ENCODE measurements at regions not wholly inside any gene's neighbourhood (a gene's known extent, or its start where the extent isn't known, plus 50 kb on each side); places are given as distances from the start of the nearest gene placed in this dataset.
"Not testable (repeated sequence)": the region's sequence is repeated elsewhere in the genome, so short reads cannot be mapped to it uniquely, and the experiment has no call there.

DNA sequence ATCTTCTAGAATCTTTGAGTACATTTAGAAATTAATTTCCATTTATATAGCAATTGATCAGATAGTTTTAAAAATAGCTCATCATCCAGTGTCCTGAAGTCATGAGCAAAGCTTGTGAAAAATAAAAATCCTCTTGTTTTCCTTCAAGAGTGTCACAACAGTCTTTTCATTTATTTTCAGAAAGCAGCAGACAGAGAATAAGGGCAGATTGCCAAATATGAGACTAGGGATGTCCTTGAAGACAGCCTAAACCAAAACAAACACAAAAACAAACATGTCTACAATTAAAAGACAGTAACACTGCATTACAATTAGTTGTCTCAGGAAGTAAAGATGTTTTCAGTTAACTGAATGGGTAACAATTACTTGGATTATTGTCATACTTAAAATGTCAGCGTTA lies 682.8 kb downstream of the TFAP2A start:
- Mint-ChIP-seq H3K27ac (no peak overlapping the region), H3K36me3 (no peaks in the 10 kb centered on the region), H3K9me3 (peaks cover 5% of the 10 kb centered on the region), H3K4me1 (no peaks in the 10 kb centered on the region), H3K27me3 (no peaks in the 10 kb centered on the region), H3K4me3 (no peak overlapping the region)
- DNase-seq: no peak
- POLR2A ChIA-PET: no interaction called here
- ATAC-seq (ENCODE audit: low read depth): no peak

DNA sequence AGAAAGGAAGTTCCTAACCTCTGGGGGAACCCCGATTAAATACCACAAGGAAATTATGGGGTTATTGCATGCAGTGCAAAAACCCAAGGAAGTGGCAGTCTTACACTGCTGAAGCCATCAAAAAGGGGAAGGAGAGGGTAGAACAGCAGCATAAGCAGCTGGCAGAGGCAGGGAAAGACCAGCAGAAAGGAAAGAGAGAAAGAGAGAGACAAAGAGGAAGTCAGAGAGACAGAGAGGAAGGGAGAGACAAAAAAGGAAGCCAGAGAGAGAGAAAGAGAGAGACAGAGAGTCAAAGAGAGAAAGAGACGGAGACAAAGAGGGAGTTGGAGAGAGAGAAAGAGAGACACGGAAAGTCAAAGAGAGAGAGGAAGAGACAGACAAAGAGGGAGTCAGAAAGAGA lies 689.1 kb downstream of the TFAP2A start:
- DNase-seq; H3K27me3 Mint-ChIP-seq; H3K27ac Mint-ChIP-seq; H3K9me3 Mint-ChIP-seq; H3K4me1 Mint-ChIP-seq; ATAC-seq (ENCODE audit: low read depth); POLR2A ChIA-PET; H3K4me3 Mint-ChIP-seq; H3K36me3 Mint-ChIP-seq: not testable (repeated sequence)

DNA sequence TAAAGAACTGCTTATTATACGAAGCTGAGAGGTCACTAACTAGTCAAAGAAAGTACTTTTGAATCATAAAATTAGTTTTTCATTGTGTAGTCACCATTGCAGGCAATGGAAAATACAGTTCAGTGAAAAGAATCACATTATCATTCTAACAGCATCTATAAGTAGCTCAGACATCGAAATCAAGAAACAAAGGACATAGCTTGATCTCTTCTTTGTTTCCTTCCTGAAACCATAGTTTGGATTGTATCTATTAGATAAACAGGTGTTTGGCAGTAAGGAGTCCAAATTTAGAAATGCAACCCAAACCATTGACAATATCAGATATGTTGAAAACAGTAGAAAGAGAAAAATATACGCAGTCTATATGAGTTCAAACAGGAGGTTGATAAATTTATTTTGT lies 697.3 kb downstream of the TFAP2A start:
- POLR2A ChIA-PET: no interaction called here
- no peaks in the 10 kb centered on the region for H3K4me1 Mint-ChIP-seq
- no peak overlapping the region for H3K27ac Mint-ChIP-seq
- ATAC-seq (ENCODE audit: low read depth) (no peak), DNase-seq (no peak)
- H3K27me3 Mint-ChIP-seq: no peaks in the 10 kb centered on the region
- H3K9me3 Mint-ChIP-seq: no peaks in the 10 kb centered on the region
- no peak overlapping the region for H3K4me3 Mint-ChIP-seq
- no peaks in the 10 kb centered on the region for H3K36me3 Mint-ChIP-seq

DNA sequence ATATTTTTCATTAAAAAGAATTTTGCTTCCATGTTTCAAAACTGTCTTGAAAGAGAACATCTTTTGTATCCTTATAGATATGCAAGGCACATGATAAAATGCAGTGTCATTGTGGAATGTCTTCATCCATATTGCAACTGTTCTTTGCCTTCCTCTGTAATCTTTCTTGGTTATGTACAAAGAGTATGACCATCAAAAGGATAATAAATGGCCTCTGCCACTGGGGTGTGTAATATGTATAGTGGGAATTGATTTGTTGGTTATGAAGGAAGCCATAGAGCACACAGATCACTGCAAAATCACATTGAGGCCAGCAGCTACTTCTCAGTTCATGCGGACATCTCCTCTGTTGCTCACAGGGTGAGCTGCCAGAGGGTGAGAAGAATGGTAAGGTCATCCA lies 703.5 kb downstream of the TFAP2A start:
- H3K27ac Mint-ChIP-seq: no peak overlapping the region
- ATAC-seq (ENCODE audit: low read depth): no peak
- no peaks in the 10 kb centered on the region for H3K4me1 Mint-ChIP-seq
- no peaks in the 10 kb centered on the region for H3K9me3 Mint-ChIP-seq
- no peaks in the 10 kb centered on the region for H3K27me3 Mint-ChIP-seq
- H3K36me3 Mint-ChIP-seq: no peaks in the 10 kb centered on the region
- H3K4me3 Mint-ChIP-seq: no peak overlapping the region
- POLR2A ChIA-PET: no interaction called here
- DNase-seq: no peak

DNA sequence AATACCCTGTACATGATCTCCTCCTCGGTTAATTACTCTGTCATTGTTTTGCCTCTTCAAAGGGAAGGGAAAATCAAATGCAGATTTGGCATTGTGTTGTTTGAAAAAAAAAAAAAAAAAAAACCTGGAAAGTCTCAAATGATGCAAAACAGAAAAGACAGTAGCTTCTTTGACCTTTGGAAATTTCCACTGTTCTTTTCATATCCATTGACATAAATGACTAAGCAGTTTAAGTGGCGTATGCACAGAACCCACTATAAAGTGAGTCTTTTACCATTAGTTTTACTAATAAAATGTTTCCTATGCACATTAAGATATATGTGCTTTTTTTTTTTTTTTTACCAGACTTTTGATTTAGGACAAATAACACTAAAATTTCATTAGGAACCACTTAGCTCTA lies 704.3 kb downstream of the TFAP2A start:
- Mint-ChIP-seq H3K27ac (no peak overlapping the region), H3K36me3 (no peaks in the 10 kb centered on the region), H3K4me1 (no peaks in the 10 kb centered on the region), H3K9me3 (no peaks in the 10 kb centered on the region), H3K27me3 (no peaks in the 10 kb centered on the region), H3K4me3 (no peak overlapping the region)
- POLR2A ChIA-PET: no interaction called here
- ATAC-seq (ENCODE audit: low read depth): no peak
- no peak for DNase-seq

DNA sequence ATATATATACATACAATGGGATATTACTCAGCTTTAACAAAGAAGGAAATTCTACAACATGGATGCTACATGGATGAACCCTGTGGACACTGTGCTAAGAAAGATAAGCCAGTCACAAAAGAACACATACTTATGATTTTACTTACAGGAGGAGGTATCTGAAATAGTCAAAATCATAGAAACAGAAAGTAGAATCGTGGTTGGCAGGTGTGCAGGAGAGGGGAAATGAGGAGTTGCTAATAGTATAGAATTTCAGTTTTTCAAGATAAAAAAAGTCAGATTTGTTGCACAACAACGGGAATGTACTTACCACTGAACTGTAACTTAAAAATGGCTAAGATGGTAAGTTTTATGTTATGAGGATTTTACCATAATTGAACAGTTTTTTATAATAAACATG lies 706.3 kb downstream of the TFAP2A start:
- no peak for ATAC-seq (ENCODE audit: low read depth)
- H3K27me3 Mint-ChIP-seq: no peaks in the 10 kb centered on the region
- no peaks in the 10 kb centered on the region for H3K4me1 Mint-ChIP-seq
- H3K9me3 Mint-ChIP-seq: no peaks in the 10 kb centered on the region
- no peak for DNase-seq
- H3K4me3 Mint-ChIP-seq: no peak overlapping the region
- POLR2A ChIA-PET: no interaction called here
- H3K36me3 Mint-ChIP-seq: no peaks in the 10 kb centered on the region
- H3K27ac Mint-ChIP-seq: no peak overlapping the region

DNA sequence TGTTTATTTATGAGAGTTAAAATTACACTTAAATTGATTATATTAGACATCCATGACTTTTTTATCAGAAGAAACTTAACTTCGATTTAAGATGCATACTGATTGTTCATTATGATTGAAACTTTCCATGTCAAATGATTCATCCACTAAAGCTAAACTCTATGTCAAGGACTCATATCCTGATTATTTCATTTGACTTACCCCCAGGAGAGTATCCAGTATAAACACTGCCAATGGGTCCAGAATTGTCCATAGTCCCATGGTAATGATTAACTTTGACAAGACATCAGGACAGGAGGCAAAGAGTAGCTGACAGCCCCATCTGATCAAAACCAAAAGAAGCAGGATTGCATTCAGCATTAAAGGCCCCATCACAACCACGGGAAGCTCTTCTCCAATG lies 709.9 kb downstream of the TFAP2A start:
- no peak for DNase-seq
- Mint-ChIP-seq H3K27ac (no peak overlapping the region), H3K4me1 (no peaks in the 10 kb centered on the region), H3K9me3 (peaks cover 2% of the 10 kb centered on the region), H3K36me3 (no peaks in the 10 kb centered on the region), H3K4me3 (no peak overlapping the region), H3K27me3 (no peaks in the 10 kb centered on the region)
- POLR2A ChIA-PET: no interaction called here
- no peak for ATAC-seq (ENCODE audit: low read depth)

DNA sequence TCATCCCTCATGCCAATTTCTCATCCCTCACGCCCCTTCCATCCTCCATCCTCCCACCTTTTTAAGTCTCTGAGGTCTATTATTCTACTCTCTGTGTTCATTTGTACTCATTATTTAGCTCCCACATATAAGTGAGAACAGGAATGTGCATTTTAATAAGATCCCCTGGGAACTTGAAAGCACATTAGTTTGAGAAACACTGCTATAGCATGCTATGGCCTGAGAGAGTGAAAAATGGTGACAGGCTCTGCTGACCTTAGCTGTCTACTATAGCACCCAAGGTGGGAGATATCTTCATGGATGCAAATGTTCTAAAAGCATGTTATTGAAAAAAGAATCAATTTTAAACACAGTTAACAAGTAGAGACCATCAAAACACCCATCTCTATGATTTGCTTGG lies 712.0 kb downstream of the TFAP2A start:
- Mint-ChIP-seq H3K36me3 (no peaks in the 10 kb centered on the region), H3K27ac (no peak overlapping the region), H3K4me3 (no peak overlapping the region), H3K4me1 (no peaks in the 10 kb centered on the region), H3K27me3 (no peaks in the 10 kb centered on the region), H3K9me3 (peaks cover 2% of the 10 kb centered on the region)
- DNase-seq: no peak
- POLR2A ChIA-PET: no interaction called here
- no peak for ATAC-seq (ENCODE audit: low read depth)

DNA sequence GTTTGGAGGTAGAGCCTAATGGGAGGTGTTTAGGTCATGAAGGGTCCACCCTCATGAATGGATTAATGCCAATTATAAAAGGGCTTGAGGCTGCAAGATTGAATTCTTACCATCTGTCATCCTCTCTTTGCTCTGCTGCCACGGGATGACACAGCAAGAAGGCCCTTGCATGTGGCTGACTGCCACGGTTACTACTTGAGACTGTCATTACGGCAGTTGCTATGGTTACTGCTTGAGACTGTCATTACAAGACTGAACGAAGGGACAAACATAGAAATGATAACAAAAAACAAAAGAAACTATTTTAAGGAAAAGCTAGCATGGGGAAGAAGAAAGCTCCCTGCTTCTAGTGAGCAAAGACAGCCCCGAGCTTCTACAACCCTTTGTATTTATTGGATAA lies 715.0 kb downstream of the TFAP2A start:
- POLR2A ChIA-PET: no interaction called here
- H3K27ac Mint-ChIP-seq: no peak overlapping the region
- no peak overlapping the region for H3K4me3 Mint-ChIP-seq
- DNase-seq (no peak), ATAC-seq (ENCODE audit: low read depth) (no peak)
- H3K27me3 Mint-ChIP-seq: no peaks in the 10 kb centered on the region
- no peaks in the 10 kb centered on the region for H3K36me3 Mint-ChIP-seq
- peaks cover 2% of the 10 kb centered on the region for H3K9me3 Mint-ChIP-seq
- H3K4me1 Mint-ChIP-seq: no peaks in the 10 kb centered on the region

DNA sequence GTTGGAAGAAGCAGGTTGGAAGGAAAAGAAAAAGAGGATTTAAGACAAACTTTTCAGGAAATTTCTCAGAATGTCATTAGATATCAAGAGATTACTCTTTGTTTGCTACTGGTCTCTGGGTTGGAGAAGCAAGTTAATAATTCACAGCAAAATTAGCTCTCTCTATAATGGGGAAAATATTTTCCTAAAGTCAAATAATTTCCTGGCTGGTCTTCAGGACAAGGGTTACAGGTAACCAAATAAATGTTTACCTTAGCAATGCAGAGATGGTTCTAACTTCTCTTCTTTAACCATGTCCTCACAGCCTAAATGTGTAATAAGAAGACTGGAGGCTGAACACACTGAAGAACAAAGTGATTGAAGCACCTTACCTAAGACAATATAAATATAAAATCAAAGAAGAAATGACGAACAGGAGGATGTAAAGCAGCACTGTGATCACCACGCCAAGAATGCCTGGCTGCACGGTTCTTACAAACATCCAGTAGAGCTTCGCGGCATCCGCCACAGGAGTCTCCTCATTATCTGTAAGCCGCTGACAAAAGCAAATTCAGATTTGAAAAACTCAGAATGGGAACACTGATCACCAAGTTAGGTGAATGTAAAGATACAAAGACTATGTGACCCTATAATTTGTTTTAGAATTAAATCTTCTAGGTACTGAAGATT lies 717.5 kb downstream of the TFAP2A start:
- DNase-seq (no peak), ATAC-seq (ENCODE audit: low read depth) (no peak)
- H3K4me1 Mint-ChIP-seq: no peaks in the 10 kb centered on the region
- POLR2A ChIA-PET: no interaction called here
- H3K27ac Mint-ChIP-seq: no peak overlapping the region
- no peaks in the 10 kb centered on the region for H3K27me3 Mint-ChIP-seq
- no peaks in the 10 kb centered on the region for H3K36me3 Mint-ChIP-seq
- no peak overlapping the region for H3K4me3 Mint-ChIP-seq
- no peaks in the 10 kb centered on the region for H3K9me3 Mint-ChIP-seq

DNA sequence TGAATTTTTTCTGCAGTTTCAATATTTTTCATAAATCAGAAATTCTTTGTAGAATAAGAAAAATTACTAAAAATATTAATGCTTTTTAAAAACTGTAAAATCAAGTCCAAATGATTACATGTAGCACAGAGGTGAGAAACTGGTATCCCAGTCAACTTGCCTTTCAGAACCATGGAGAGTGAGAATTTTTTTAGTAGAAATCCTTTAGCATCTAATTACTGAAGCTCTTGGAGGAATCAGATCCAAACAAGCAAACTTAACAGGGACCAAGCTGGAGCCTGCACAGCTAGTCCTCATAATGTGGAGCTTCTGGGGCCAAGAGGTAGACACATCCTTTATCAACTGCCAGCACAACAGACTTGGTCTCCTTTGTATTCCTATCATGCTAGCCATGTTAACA lies 724.5 kb downstream of the TFAP2A start:
- Mint-ChIP-seq H3K4me3 (no peak overlapping the region), H3K4me1 (no peaks in the 10 kb centered on the region), H3K27ac (no peak overlapping the region), H3K27me3 (no peaks in the 10 kb centered on the region), H3K36me3 (no peaks in the 10 kb centered on the region), H3K9me3 (no peaks in the 10 kb centered on the region)
- no peak for DNase-seq
- POLR2A ChIA-PET: no interaction called here
- no peak for ATAC-seq (ENCODE audit: low read depth)

DNA sequence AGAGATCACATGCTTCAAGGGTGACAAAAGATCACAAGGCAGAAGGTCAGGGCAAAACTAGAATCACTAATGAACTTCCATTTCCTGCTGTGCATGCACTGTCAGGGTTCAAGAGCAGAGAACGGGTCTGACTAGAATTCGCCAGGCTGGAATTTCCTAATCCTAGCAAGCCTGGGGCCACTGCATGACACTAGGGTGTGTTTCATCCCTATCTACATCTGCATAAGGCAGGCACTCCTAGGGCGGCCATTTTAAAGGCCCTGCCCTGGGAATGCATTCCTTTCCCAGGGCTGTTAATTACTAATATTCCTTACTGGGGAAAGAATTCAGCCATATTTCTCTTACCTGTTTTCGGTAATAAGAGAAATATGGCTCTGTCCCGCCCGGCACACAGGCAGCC lies 734.1 kb downstream of the TFAP2A start:
- H3K27me3 Mint-ChIP-seq; H3K36me3 Mint-ChIP-seq; H3K9me3 Mint-ChIP-seq; H3K27ac Mint-ChIP-seq; ATAC-seq (ENCODE audit: low read depth); H3K4me3 Mint-ChIP-seq; H3K4me1 Mint-ChIP-seq; POLR2A ChIA-PET; DNase-seq: not testable (repeated sequence)

DNA sequence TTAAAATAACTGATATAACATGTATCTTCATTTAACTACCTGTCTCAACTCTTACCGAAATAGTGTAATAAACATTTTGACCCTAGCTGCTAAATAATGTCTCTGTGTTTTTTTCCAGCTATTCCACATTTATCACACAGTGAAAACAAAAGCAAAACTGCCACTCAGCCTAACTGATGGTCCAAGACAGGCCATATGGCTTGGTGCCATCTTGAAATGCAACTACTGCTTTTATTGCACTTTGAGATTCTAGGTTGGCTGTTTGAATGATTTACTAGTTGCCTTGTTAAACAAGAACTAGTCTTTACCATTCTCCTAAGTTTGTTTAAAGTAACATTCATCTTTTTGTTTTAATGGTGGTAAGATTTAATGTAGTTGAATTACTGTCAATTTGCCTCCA lies 739.8 kb downstream of the TFAP2A start:
- Mint-ChIP-seq H3K4me3 (no peak overlapping the region), H3K27ac (no peak overlapping the region)
- ATAC-seq (ENCODE audit: low read depth): no peak

DNA sequence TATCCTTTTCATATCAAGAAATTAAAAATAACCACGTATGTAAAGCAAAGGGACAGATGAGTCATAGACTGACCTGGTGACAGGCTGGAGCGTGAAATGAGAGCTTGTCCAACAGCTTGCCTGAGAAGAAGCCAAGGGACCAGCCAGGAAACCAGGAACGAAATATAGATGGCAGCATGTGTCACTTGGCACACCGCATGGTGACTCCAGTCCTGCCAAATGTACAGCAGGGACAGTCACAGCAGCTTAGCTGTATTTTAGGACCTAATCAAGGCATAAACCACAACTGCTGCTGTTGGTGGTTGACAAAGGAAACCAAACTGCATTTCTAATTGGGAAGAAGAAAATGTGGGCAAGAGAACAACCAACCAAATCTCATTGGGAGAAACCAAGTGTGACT lies 755.0 kb downstream of the TFAP2A start:
- DNase-seq: no peak
- POLR2A ChIA-PET: no interaction called here
- Mint-ChIP-seq H3K36me3 (no peaks in the 10 kb centered on the region), H3K27ac (no peak overlapping the region), H3K4me1 (no peaks in the 10 kb centered on the region), H3K27me3 (no peaks in the 10 kb centered on the region), H3K4me3 (no peak overlapping the region), H3K9me3 (peaks cover 2% of the 10 kb centered on the region)
- ATAC-seq (ENCODE audit: low read depth): no peak

More for the DNA sequence above, 739.8 kb downstream of the TFAP2A start:
- no peaks in the 10 kb centered on the region for H3K4me1 Mint-ChIP-seq
- peaks cover 2% of the 10 kb centered on the region for H3K9me3 Mint-ChIP-seq
- H3K27me3 Mint-ChIP-seq: no peaks in the 10 kb centered on the region
- POLR2A ChIA-PET: no interaction called here
- DNase-seq: no peak
- no peaks in the 10 kb centered on the region for H3K36me3 Mint-ChIP-seq

DNA sequence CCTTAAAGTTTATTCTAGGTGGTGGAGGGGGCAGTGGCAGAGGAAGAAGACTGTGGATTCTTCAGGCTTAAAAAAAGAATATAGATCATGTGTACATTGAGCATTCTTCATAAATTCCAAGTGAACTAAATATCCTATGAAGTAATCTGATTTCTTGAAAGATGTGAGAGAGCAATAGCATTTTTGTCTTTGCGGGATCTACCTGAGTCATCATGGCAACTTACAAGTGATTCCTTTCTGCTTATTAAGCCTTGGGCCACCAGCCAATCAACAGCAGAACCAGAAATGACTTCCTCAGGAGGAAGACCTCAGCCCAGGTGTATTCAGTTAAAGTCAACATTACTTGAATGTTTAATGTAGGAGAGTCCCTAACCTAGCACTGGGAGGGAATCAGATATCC lies 756.9 kb downstream of the TFAP2A start:
- Mint-ChIP-seq H3K36me3 (no peaks in the 10 kb centered on the region), H3K27ac (no peak overlapping the region), H3K4me3 (no peak overlapping the region), H3K9me3 (peaks cover 2% of the 10 kb centered on the region), H3K4me1 (no peaks in the 10 kb centered on the region), H3K27me3 (no peaks in the 10 kb centered on the region)
- ATAC-seq (ENCODE audit: low read depth): no peak
- no peak for DNase-seq
- POLR2A ChIA-PET: no interaction called here
